ENCODE measurements at regions not wholly inside any gene's neighbourhood (a gene's known extent, or its start where the extent isn't known, plus 50 kb on each side); places are given as distances from the start of the nearest gene placed in this dataset.
"Not testable (repeated sequence)": the region's sequence is repeated elsewhere in the genome, so short reads cannot be mapped to it uniquely, and the experiment has no call there.

- in situ Hi-C loops (cut with MboI; ENCODE audit: low sequenced_read_pairs, unreplicated experiment) = no loop called here
- TF ChIP-seq CTCF (IDR thresholded peaks at IDR 0.05; ENCODE audit: borderline replicate concordance, control extremely low read depth, extremely low read depth, insufficient read depth, missing control alignments) = no peak
- DNase-seq (ENCODE audit: low spot score) = no peak
These were observed 618.2 kb downstream of the TLE1 start for GRCh38 chr9:81071108-81071507.

GRCh38 chr9:81070689-81071088 is 618.7 kb downstream of the TLE1 start:
- in situ Hi-C loops (cut with MboI; ENCODE audit: low sequenced_read_pairs, unreplicated experiment) = no loop called here
- no peak for DNase-seq (ENCODE audit: low spot score)
- no peak for TF ChIP-seq CTCF (IDR thresholded peaks at IDR 0.05; ENCODE audit: borderline replicate concordance, control extremely low read depth, extremely low read depth, insufficient read depth, missing control alignments)

GRCh38 chr9:81069923-81070322 is 619.4 kb downstream of the TLE1 start:
- no peak for DNase-seq (ENCODE audit: low spot score)

GRCh38 chr9:81069038-81069795 is 620.1 kb downstream of the TLE1 start:
- no peak for DNase-seq (ENCODE audit: low spot score)
- TF ChIP-seq CTCF (IDR thresholded peaks at IDR 0.05; ENCODE audit: borderline replicate concordance, control extremely low read depth, extremely low read depth, insufficient read depth, missing control alignments) = no peak
- in situ Hi-C loops (cut with MboI; ENCODE audit: low sequenced_read_pairs, unreplicated experiment) = no loop called here

More at GRCh38 chr9:81069923-81070322, 619.4 kb downstream of the TLE1 start:
- TF ChIP-seq CTCF (IDR thresholded peaks at IDR 0.05; ENCODE audit: borderline replicate concordance, control extremely low read depth, extremely low read depth, insufficient read depth, missing control alignments) = no peak
- in situ Hi-C loops (cut with MboI; ENCODE audit: low sequenced_read_pairs, unreplicated experiment) = no loop called here

- DNase-seq (ENCODE audit: low spot score); in situ Hi-C loops (cut with MboI; ENCODE audit: low sequenced_read_pairs, unreplicated experiment): not testable (repeated sequence)
These were observed 626.4 kb downstream of the TLE1 start for GRCh38 chr9:81062995-81063394.

GRCh38 chr9:81058782-81059181 is 630.6 kb downstream of the TLE1 start:
- no peak for DNase-seq (ENCODE audit: low spot score)
- TF ChIP-seq CTCF (IDR thresholded peaks at IDR 0.05; ENCODE audit: borderline replicate concordance, control extremely low read depth, extremely low read depth, insufficient read depth, missing control alignments) = no peak
- in situ Hi-C loops (cut with MboI; ENCODE audit: low sequenced_read_pairs, unreplicated experiment) = no loop called here

- in situ Hi-C loops (cut with MboI; ENCODE audit: low sequenced_read_pairs, unreplicated experiment) = no loop called here
- TF ChIP-seq CTCF (IDR thresholded peaks at IDR 0.05; ENCODE audit: borderline replicate concordance, control extremely low read depth, extremely low read depth, insufficient read depth, missing control alignments) = no peak
- no peak for DNase-seq (ENCODE audit: low spot score)
These were observed 635.9 kb downstream of the TLE1 start for GRCh38 chr9:81053298-81054025.

Data from GM13976 (cell line).